Sciatic nerve (tissue), 2 donors: ENCODE measurements at regions not wholly inside any gene's neighbourhood (a gene's known extent, or its start where the extent isn't known, plus 50 kb on each side); places are given as distances from the start of the nearest gene placed in this dataset.
"Not testable (repeated sequence)": the region's sequence is repeated elsewhere in the genome, so short reads cannot be mapped to it uniquely, and the experiment has no call there.

Experiments used
- ATAC-seq: fragments of 200-7000 bp; cut with Tn5 transposase; one replicate; pipeline ENCODE4 v1.9.1; 2020; ENCODE audit warnings: mild to moderate bottlenecking, moderate library complexity
- DNase-seq: peaks from one replicate; pipeline ENCODE4 v3.0.0-alpha.2; 2020; ENCODE audit warnings: low spot score
- intact Hi-C: fragments of 100-400 bp; cut with DNase I; formaldehyde crosslinking; loops from one replicate; pipeline ENCODE4 v1.14.2; 2022
- donor health status: DM: no; HTN: no; CAD: no.
- donor health status: DM: no; HTN: no; CAD: no.

DNA sequence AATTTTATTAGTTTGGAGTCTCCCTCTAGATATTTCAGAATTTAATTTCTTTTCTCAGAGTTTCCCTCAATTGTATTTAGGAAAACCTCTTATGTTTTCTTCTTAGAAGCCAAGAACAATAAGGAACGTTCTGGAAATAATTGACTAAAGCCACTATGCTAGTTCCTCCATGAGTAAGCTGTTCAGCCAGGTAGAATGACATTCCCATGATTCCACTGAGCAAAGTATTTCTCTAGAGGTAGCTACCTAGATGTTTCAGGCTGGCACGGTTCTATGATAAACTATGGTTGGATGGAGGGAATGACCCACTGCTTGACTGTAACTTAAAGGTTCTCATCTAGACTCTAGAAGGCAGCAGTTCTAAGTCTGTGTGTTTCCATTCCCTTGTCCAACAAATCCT, 62.4 kb downstream of the CLDN17 start:
- ATAC-seq, result no peak
- no peak for DNase-seq
- intact Hi-C loops, result no loop called here

GRCh38 chr21:30102871-30103270, 63.7 kb downstream of the CLDN17 start:
- intact Hi-C loops, result no loop called here
- ATAC-seq, result no peak
- DNase-seq, result no peak

GRCh38 chr21:30101967-30102366, 64.6 kb downstream of the CLDN17 start:
- intact Hi-C loops, result no loop called here
- ATAC-seq (peak; percentile 50), DNase-seq (no peak)

DNA sequence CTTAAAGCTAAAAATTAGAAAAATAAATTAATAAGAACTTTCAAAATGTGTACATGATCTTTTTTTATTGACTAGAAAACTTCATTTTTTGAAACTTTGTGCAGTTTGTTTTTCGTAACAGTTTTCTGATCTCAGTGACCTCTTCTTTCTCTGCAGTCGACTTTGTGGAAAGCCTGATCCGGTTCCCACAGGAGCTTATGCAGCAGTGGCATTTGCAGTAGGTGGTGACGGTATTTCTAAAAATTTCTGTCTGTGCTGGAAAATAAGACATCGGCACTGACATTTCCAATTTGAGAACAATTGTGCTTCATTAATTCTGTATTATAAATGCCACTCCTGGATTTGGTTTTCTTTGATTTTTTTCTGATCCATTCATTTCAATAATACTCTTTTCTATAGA, 68.8 kb downstream of the CLDN17 start:
- DNase-seq, result no peak
- intact Hi-C loops, result no loop called here
- no peak for ATAC-seq

- intact Hi-C loops, result no loop called here
- no peak for DNase-seq
Measured at GRCh38 chr21:30083225-30083945, 83.2 kb downstream of the CLDN17 start.

DNA sequence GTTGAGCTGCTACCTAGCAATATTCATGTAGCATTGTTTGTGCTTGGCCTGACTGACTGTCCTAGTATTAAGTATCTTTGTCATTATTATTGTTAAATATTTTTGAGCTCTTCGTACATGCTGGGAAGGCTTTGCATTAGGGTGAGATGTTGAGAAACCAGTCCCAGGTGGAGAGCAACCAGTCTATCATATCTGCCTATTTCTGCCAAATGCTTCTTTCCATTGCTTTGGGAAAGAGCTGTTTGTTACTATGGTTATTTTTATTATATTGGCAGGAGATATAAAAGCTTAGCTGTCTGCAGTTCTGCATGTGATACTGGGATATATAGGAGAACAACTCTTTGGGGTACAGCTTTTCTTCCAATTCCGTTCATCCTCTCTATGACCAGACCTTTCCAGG, 85.1 kb downstream of the CLDN17 start:
- ATAC-seq (no peak), DNase-seq (no peak)
- intact Hi-C loops, result no loop called here

More at GRCh38 chr21:30083225-30083945, 83.2 kb downstream of the CLDN17 start:
- no peak for ATAC-seq

- ATAC-seq, result no peak
- intact Hi-C loops, result no loop called here
- no peak for DNase-seq
Measured at GRCh38 chr21:30072496-30072895, 94.1 kb downstream of the CLDN17 start.

GRCh38 chr21:30058928-30059327, 107.7 kb downstream of the CLDN17 start:
- no peak for ATAC-seq
- intact Hi-C loops, result no loop called here
- DNase-seq, result no peak

- DNase-seq (no peak), ATAC-seq (no peak)
- intact Hi-C loops, result no loop called here
Measured at GRCh38 chr21:30057108-30057507, 109.5 kb downstream of the CLDN17 start.

GRCh38 chr21:30048570-30048969, 108.8 kb upstream of the GRIK1 start:
- intact Hi-C loops, result no loop called here
- ATAC-seq (no peak), DNase-seq (no peak)

GRCh38 chr21:30044447-30045064, 104.8 kb upstream of the GRIK1 start:
- intact Hi-C loops, result no loop called here
- ATAC-seq, result no peak
- DNase-seq, result no peak

DNA sequence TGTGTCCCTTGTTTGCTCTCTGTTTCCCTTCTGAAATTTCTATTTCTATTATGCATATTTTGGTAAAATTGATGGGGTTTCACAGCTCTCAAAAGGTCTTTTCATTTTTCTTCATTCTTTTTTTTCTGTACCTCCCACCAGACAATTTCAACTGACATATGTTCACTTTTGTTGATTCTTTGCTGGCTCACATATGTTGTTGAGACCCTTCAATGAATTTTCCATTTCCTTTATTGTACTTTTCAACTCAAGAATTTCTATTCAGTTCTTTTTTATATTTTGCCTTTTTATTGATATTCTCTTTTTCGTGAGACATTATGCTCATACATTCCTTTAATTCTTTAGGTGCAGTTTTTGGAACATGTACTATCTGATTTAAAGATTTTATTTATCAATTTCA, 102.6 kb upstream of the GRIK1 start:
- DNase-seq, result no peak
- ATAC-seq, result no peak
- intact Hi-C loops, result no loop called here

DNA sequence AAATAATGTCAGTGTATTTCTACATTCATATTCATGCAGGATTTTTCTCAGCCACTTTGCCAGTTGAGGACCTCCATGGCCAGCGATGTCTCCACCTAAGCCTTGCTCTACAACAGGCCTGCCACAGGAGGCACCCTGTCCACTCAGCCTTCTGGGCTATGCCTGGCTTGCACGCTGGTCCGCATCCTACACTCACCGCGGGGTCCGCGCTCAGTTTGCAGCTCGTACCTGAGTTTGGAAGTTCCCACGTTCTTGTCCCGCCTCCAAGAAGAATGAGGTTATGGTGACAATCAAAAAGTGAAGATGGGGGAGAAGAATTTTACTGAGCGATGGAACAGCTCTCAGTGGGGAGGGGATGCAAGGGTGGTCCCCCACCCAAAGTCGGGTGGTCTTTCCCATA, 93.6 kb upstream of the GRIK1 start:
- intact Hi-C loops, result no loop called here
- ATAC-seq, result no peak
- DNase-seq, result no peak

DNA sequence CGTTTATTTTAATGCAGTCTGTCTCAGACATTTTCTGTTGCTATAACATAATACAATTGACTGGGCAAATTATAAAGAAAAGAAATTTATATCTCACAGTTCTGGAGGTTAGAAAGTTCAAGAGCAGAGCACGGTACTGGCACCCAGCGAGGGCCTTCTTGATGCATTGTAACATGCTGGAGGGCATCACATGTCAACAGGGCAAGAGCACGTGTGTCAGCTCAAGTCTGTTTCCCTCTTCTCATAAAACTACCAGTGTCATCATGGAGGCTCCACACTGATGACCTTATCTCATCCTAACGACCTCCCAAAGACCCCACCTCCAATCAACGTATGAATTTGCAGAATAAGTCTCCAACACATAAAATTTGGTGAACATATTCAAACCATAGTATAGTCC, 90.6 kb upstream of the GRIK1 start:
- intact Hi-C loops, result no loop called here
- DNase-seq, result no peak
- ATAC-seq, result no peak

DNA sequence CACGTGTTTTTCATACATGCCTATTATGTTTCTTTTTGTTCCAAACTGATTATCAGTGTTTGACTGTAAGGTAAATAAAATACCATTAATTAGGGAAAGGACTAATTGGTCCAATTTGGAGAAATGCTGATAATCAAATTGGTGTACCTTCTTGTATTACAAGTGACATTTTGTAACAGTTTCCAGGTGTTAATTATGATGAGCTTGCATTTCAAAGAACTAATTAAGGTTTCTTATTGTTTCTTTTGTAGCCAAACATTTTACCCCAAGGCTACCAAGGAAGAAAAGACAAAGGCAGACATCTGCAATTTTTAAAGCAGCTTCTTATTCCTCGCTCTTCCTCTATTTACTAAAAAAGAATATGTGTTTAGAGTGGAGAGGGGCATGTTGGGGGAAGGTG, 88.7 kb upstream of the GRIK1 start:
- no peak for ATAC-seq

DNA sequence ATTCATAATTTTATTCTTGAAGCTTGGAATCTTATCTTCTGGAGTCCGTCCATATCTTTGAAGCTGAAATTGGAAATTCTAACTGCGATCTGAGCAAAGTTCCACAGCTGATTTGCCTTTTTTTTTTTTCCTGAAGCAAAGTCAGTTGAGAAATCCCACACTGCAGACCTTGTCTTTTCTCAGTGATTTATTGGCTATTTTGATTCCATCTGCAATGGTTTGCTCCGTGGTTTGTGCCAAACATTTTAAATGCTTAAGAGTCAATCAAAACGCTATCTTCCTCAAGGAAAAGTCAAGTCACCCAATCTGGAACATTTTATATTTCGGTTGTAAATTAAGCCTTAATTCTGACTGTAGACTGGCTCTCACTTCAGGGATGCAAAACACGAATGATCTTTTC, 88.2 kb upstream of the GRIK1 start:
- intact Hi-C loops, result no loop called here
- ATAC-seq, result no peak
- no peak for DNase-seq

More for the DNA sequence above, 88.7 kb upstream of the GRIK1 start:
- DNase-seq, result no peak
- intact Hi-C loops, result no loop called here

DNA sequence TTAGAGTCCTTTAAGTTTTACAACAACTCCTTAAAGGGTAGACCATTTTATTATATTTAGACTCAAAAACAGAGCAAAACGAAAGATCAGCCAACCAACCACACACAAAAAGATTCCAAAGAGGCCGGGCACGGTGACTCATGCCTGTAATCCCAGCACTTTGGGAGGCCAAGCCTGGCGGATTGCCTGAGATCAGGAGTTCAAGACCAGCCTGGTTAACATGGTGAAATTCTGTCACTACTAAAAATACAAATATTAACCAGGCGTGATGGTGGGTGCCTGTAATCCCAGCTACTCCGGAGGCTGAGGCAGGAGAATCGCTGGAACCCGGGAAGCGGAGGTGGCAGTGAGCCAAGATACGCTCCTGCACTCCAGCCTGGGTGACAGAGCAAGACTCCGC, 83.3 kb upstream of the GRIK1 start:
- ATAC-seq, intact Hi-C loops, DNase-seq: not testable (repeated sequence)

GRCh38 chr21:30014886-30015285, 75.1 kb upstream of the GRIK1 start:
- DNase-seq (no peak), ATAC-seq (no peak)
- intact Hi-C loops, result no loop called here

GRCh38 chr21:29991624-29992023, 51.8 kb upstream of the GRIK1 start:
- DNase-seq, result no peak
- ATAC-seq, result no peak
- intact Hi-C loops, result no loop called here

GRCh38 chr21:29989634-29990234, 49.9 kb upstream of the GRIK1 start:
- no peak for DNase-seq
- intact Hi-C loops, result no loop called here
- no peak for ATAC-seq
